GM23248 (cell line): ENCODE measurements at regions not wholly inside any gene's neighbourhood (a gene's known extent, or its start where the extent isn't known, plus 50 kb on each side); places are given as distances from the start of the nearest gene placed in this dataset.

Experiments
- DNase-seq: peaks from one replicate; pipeline ENCODE4 v3.0.0-alpha.2; 2015
- H2AFZ ChIP-seq: fragments of 200-600 bp; sonication (generic); 2 replicates; pipeline ENCODE4 v1.6.1; 2016; ENCODE audit warnings: antibody characterized with exemption
- H3F3A ChIP-seq: fragments of 200-600 bp; sonication (generic); 2 replicates; pipeline ENCODE4 v1.6.1; 2016; ENCODE audit warnings: mild to moderate bottlenecking, antibody characterized with exemption, mixed run types; ENCODE audit not compliant: insufficient read depth
- H3K27ac ChIP-seq: fragments of 200-600 bp; sonication (generic); 2 replicates; pipeline ENCODE4 v1.5.1; 2016; ENCODE audit warnings: mild to moderate bottlenecking
- H3K27me3 ChIP-seq: fragments of 200-600 bp; sonication (generic); replicated peaks from 2 replicates; pipeline ENCODE4 v1.6.1; 2016; ENCODE audit warnings: mild to moderate bottlenecking; ENCODE audit not compliant: insufficient read depth
- H3K36me3 ChIP-seq: fragments of 200-600 bp; sonication (generic); 2 replicates; pipeline ENCODE4 v1.6.1; 2016; ENCODE audit warnings: low read depth, mild to moderate bottlenecking
- H3K4me1 ChIP-seq: fragments of 200-600 bp; sonication (generic); 2 replicates; pipeline ENCODE4 v1.6.1; 2016; ENCODE audit warnings: mild to moderate bottlenecking; ENCODE audit not compliant: insufficient read depth
- H3K4me2 ChIP-seq: fragments of 200-600 bp; sonication (generic); one replicate; pipeline ENCODE4 v1.6.1; 2016; ENCODE audit warnings: mild to moderate bottlenecking; ENCODE audit not compliant: unreplicated experiment
- H3K4me3 ChIP-seq: fragments of 200-600 bp; sonication (generic); 2 replicates; pipeline ENCODE4 v1.5.1; 2016; ENCODE audit warnings: mild to moderate bottlenecking
- H3K79me2 ChIP-seq: fragments of 200-600 bp; sonication (generic); 2 replicates; pipeline ENCODE4 v1.6.1; 2016; ENCODE audit warnings: mild to moderate bottlenecking; ENCODE audit not compliant: insufficient read depth
- H3K9ac ChIP-seq: fragments of 200-600 bp; sonication (generic); 2 replicates; pipeline ENCODE4 v1.6.1; 2016; ENCODE audit warnings: mild to moderate bottlenecking
- H3K9me2 ChIP-seq: fragments of 200-600 bp; sonication (generic); 2 replicates; pipeline ENCODE4 v1.6.1; 2016; ENCODE audit warnings: mixed run types, mild to moderate bottlenecking, moderate library complexity; ENCODE audit not compliant: insufficient read depth
- H3K9me3 ChIP-seq: fragments of 200-600 bp; sonication (generic); one replicate; pipeline ENCODE4 v1.6.1; 2017; ENCODE audit warnings: low read depth
- H4K20me1 ChIP-seq: fragments of 200-600 bp; sonication (generic); 2 replicates; pipeline ENCODE4 v1.6.0; 2016; ENCODE audit not compliant: insufficient read depth
- EZH2 ChIP-seq: fragments of 200-600 bp; sonication (generic); IDR thresholded peaks from 2 replicates; pipeline ENCODE4 v1.6.1; 2018; ENCODE audit warnings: antibody characterized with exemption, mild to moderate bottlenecking; ENCODE audit not compliant: insufficient read depth, poor library complexity, severe bottlenecking
- EZH2phosphoT487 ChIP-seq: fragments of 200-600 bp; sonication (generic); IDR thresholded peaks from 2 replicates; pipeline ENCODE4 v1.6.1; 2018; ENCODE audit warnings: antibody characterized with exemption, moderate library complexity, mild to moderate bottlenecking, low read depth; ENCODE audit not compliant: insufficient read depth
- WGBS, 2 experiments: methylation state at CpG; one replicate each; pipeline ENCODE4 v1.1.6; 2015 to 2017; ENCODE audit warnings: low lambda C conversion rate in 2 of 2, low coverage in 1 of 2; ENCODE audit errors: missing lambda C conversion rate in 2 of 2; 5-methylcytosine and 5-hydroxymethylcytosine counted together
- in situ Hi-C: fragments of 300-500 bp; cut with MboI; formaldehyde crosslinking; loops from 2 replicates; pipeline ENCODE4 v1.15.0; 2020

DNA sequence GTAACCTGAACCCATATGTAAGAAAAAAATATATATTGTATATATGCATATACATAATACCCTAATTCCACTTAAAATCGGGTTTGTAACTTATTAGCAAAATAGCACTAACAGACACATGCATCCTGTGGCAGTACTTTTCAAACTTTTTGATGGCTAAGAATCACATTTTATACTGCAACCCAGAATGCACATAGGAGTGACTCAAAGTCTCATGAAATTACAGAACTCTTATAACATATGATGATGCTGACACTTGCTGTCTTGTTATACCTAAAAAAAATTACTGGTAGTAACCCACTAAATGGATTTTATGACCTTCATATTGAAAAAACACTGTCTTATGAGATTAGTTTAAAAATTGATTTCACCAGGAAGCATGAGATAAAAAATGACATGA, 152.4 kb upstream of the FRMD4B start:
- in situ Hi-C loops: no loop called here
- no peaks in the 10 kb centered on the region for H3K79me2 ChIP-seq

DNA sequence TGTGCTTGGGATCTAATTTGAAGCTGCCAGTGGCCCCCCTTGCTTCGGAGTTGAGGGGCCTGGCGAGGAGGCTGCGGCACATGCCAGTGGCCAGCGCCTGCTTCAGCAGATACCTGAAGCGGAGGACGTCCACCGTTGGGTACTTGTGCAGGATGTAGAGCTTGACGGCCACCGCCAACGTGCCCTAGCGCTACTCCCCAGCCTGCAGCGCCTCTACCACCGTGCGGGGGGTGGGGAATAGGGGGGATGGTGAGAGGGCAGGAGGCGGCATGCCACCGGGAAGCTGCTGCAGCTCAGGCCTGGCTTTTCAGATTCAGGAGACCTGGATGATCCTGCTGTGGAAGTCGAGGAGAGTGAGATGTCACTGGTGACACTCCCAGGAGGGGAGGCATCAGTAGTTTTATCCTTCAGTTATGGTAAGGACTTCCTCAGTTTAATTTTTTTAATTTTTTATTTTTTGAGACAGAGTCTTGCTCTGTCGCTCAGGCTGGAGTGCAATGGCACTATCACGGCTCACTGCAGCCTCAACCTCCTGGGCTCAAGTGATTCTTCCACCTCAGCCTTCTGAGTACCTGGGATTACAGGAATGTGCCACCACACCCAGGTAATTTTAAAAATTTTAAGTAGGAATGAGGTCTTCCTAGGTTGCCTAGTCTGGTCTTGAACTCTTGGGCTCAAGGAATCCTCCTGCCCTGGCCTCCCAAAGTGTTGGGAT, 150.6 kb upstream of the FRMD4B start:
- H3K4me3 ChIP-seq: no peak overlapping the region
- H3K9me3 ChIP-seq: no peaks in the 10 kb centered on the region
- H3K9me2 ChIP-seq: no peaks in the 10 kb centered on the region
- in situ Hi-C loops: no loop called here
- H3K9ac ChIP-seq: no peak overlapping the region
- no peaks in the 10 kb centered on the region for H3F3A ChIP-seq
- peaks cover 5% of the 10 kb centered on the region for H3K27me3 ChIP-seq
- TF ChIP-seq EZH2 (no peak), EZH2phosphoT487 (no peak)
- 73 to 81% methylated on average over 19 of the region's 19 CpGs for WGBS, 2 experiments
- H2AFZ ChIP-seq: no peak overlapping the region
- H4K20me1 ChIP-seq: no peaks in the 10 kb centered on the region
- no peaks in the 10 kb centered on the region for H3K36me3 ChIP-seq
- H3K27ac ChIP-seq: no peak overlapping the region
- H3K4me1 ChIP-seq: no peaks in the 10 kb centered on the region
- no peak for DNase-seq
- H3K79me2 ChIP-seq: no peaks in the 10 kb centered on the region
- H3K4me2 ChIP-seq: no peak overlapping the region

More for the DNA sequence above, 152.4 kb upstream of the FRMD4B start:
- WGBS, 2 experiments: 24 to 36% methylated on average over 1 of the region's 1 CpG
- Histone ChIP-seq H3F3A (no peaks in the 10 kb centered on the region), H3K9me3 (no peaks in the 10 kb centered on the region), H3K9ac (no peak overlapping the region), H3K4me3 (no peak overlapping the region), H3K27ac (no peak overlapping the region), H3K4me2 (no peak overlapping the region), H3K9me2 (no peaks in the 10 kb centered on the region), H4K20me1 (no peaks in the 10 kb centered on the region), H3K27me3 (peaks cover 18% of the 10 kb centered on the region), H2AFZ (no peak overlapping the region), H3K36me3 (no peaks in the 10 kb centered on the region), H3K4me1 (no peaks in the 10 kb centered on the region)
- no peak for DNase-seq
- TF ChIP-seq EZH2 (no peak), EZH2phosphoT487 (no peak)

DNA sequence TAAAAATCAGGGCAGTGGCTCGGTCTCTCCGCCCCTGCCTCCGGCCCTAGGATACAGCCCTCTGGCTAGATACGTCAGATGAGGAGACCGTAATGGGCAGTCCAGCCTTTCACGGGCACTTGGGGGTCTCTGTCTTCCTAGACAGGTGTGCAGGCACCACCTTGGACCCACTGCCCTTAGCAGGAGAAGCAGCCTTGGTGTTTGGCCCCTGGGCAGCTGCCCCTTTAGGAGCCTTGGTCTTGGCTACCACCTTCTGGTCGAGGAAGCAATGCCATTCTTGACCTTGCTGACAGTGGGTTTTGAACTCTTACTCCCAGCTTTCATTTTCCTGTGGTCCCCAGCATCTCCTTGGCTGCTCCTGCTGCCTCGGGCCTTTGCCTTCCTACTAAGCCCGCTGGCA, 149.7 kb upstream of the FRMD4B start:
- in situ Hi-C loops: no loop called here
- no peak overlapping the region for H2AFZ ChIP-seq
- 67 to 76% methylated on average over 8 to 9 of the region's 9 CpGs for WGBS, 2 experiments
- H3K79me2 ChIP-seq: no peaks in the 10 kb centered on the region
- no peaks in the 10 kb centered on the region for H4K20me1 ChIP-seq
- H3K4me3 ChIP-seq: no peak overlapping the region
- H3K9ac ChIP-seq: no peak overlapping the region
- no peaks in the 10 kb centered on the region for H3K9me3 ChIP-seq
- H3K27ac ChIP-seq: no peak overlapping the region
- no peaks in the 10 kb centered on the region for H3K36me3 ChIP-seq
- H3K9me2 ChIP-seq: no peaks in the 10 kb centered on the region
- no peak overlapping the region for H3K4me2 ChIP-seq
- no peak for DNase-seq
- no peaks in the 10 kb centered on the region; the same call in 1 of the 2 replicates for H3K27me3 ChIP-seq
- no peaks in the 10 kb centered on the region for H3F3A ChIP-seq
- TF ChIP-seq EZH2: no peak
- TF ChIP-seq EZH2phosphoT487: no peak
- H3K4me1 ChIP-seq: no peaks in the 10 kb centered on the region

DNA sequence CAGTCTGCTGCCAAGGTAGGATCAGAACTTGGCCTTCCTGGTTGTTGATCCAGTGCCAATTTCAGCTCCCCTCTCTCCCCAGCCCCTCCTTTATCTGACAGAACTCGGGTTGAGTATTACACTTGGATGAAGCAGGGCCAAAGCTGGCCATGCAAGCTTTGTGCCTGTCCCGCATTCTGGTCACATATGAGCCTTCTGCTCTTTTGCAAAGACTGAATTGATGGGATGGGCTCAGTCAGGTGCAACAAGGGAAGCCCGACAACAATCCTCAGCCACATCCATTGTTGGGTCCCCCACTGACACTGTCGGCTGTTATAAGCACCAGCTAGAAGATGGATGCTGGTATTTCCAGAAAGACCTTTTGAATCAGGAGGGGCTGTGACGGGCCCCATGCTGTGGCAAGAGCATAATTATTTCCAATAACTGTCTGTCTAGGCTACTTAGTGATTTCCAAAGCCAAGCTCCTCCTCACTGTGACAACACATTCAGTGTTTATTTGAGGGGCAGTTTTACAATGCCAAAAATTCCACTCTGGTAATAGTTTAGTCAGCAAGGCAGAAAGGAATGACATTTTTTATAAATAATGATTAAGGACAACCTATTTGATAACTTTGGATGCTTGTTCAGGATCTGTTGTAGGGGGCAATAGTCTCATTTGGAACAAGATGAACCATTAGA, 146.8 kb upstream of the FRMD4B start:
- no peak overlapping the region for H2AFZ ChIP-seq
- no peaks in the 10 kb centered on the region for H3F3A ChIP-seq
- TF ChIP-seq EZH2phosphoT487 (no peak), EZH2 (no peak)
- no peak overlapping the region for H3K9ac ChIP-seq
- no peaks in the 10 kb centered on the region for H3K79me2 ChIP-seq
- no peaks in the 10 kb centered on the region for H3K4me1 ChIP-seq
- no peaks in the 10 kb centered on the region for H3K9me3 ChIP-seq
- 36 to 45% methylated on average over 5 of the region's 5 CpGs for WGBS, 2 experiments
- H3K4me3 ChIP-seq: no peak overlapping the region
- no peak overlapping the region for H3K27ac ChIP-seq
- DNase-seq: no peak
- no peaks in the 10 kb centered on the region for H3K9me2 ChIP-seq
- H3K36me3 ChIP-seq: no peaks in the 10 kb centered on the region
- no peak overlapping the region for H3K4me2 ChIP-seq
- no peaks in the 10 kb centered on the region for H3K27me3 ChIP-seq
- no peaks in the 10 kb centered on the region for H4K20me1 ChIP-seq
- in situ Hi-C loops: no loop called here
